A673 (cell line): ENCODE measurements at regions not wholly inside any gene's neighbourhood (a gene's known extent, or its start where the extent isn't known, plus 50 kb on each side); places are given as distances from the start of the nearest gene placed in this dataset.

Experiments
- BruUV-seq: library from RNA; stranded (reverse); fragments of 400-500 nt; replicated peaks from 2 replicates; lab custom pipeline; 2021; lab: Mats Ljungman, UMichigan
- CTCF ChIA-PET: fragments of 300-600 bp; sonication (Branson Sonifier 250); formaldehyde crosslinking; loops from one replicate; lab custom pipeline; 2022; ENCODE audit warnings: antibody characterized with exemption; lab: Charles Lee
- POLR2A ChIA-PET: fragments of 300-600 bp; sonication (Branson Sonifier 250); formaldehyde crosslinking; loops from one replicate; lab custom pipeline; 2022; ENCODE audit warnings: antibody characterized with exemption; ENCODE audit not compliant: low non-redundant PET; lab: Charles Lee
- DNase-seq: peaks from one replicate; pipeline ENCODE4 v3.0.0-alpha.2; 2015; ENCODE audit warnings: low spot score
- H3K27ac ChIP-seq: fragments of 200-600 bp; sonication (generic); 2 replicates; pipeline ENCODE4 v1.5.1; 2016; ENCODE audit warnings: mixed run types, low read depth, mild to moderate bottlenecking, mixed read lengths, antibody characterized with exemption, low read length; ENCODE audit not compliant: poor library complexity, severe bottlenecking
- H3K27me3 ChIP-seq: fragments of 200-600 bp; sonication (generic); replicated peaks from 2 replicates; pipeline ENCODE4 v1.6.1; 2017; ENCODE audit warnings: mixed run types, low read depth, mild to moderate bottlenecking, mixed read lengths, antibody characterized with exemption, low read length; ENCODE audit not compliant: insufficient read depth, poor library complexity
- H3K36me3 ChIP-seq: fragments of 200-600 bp; sonication (generic); 2 replicates; pipeline ENCODE4 v1.6.1; 2016; ENCODE audit warnings: mixed run types, mild to moderate bottlenecking, mixed read lengths, antibody characterized with exemption, low read length; ENCODE audit not compliant: insufficient read depth, poor library complexity, severe bottlenecking
- H3K4me1 ChIP-seq: fragments of 200-600 bp; sonication (generic); 2 replicates; pipeline ENCODE4 v1.6.1; 2017; ENCODE audit warnings: mixed run types, mild to moderate bottlenecking, mixed read lengths, antibody characterized with exemption, low read length; ENCODE audit not compliant: insufficient read depth, poor library complexity, severe bottlenecking
- H3K4me3 ChIP-seq: fragments of 200-600 bp; sonication (generic); 2 replicates; pipeline ENCODE4 v1.5.1; 2016; ENCODE audit warnings: low read depth, mixed run types, mild to moderate bottlenecking, mixed read lengths, low read length; ENCODE audit not compliant: poor library complexity, severe bottlenecking
- H3K9me3 ChIP-seq: fragments of 200-600 bp; sonication (generic); 2 replicates; pipeline ENCODE4 v1.6.1; 2016; ENCODE audit warnings: mixed run types, low read depth, mild to moderate bottlenecking, mixed read lengths, antibody characterized with exemption, low read length; ENCODE audit not compliant: poor library complexity, severe bottlenecking
- CTCF ChIP-seq: fragments of 300-800, 200-600 bp; sonication (generic); conservative IDR thresholded peaks from 2 replicates; pipeline ENCODE4 v1.5.1; 2017; ENCODE audit warnings: low read depth, mild to moderate bottlenecking, antibody characterized with exemption, low read length, moderate library complexity, mixed read lengths
- EZH2 ChIP-seq: fragments of 200-600 bp; sonication (generic); IDR thresholded peaks from 2 replicates; pipeline ENCODE4 v1.6.1; 2017; ENCODE audit warnings: borderline replicate concordance, low read depth, mild to moderate bottlenecking, mixed read lengths, antibody characterized with exemption, low read length; ENCODE audit not compliant: poor library complexity, severe bottlenecking
- intact Hi-C: fragments of 100-400 bp; cut with micrococcal nuclease; formaldehyde crosslinking; loops from one replicate; pipeline ENCODE4 v1.10.0; 2022; ENCODE audit not compliant: unreplicated experiment

- no peaks in the 10 kb centered on the region for H3K9me3 ChIP-seq
- no peak for TF ChIP-seq CTCF
- no peak for TF ChIP-seq EZH2
- CTCF ChIA-PET = no interaction called here
- H3K36me3 ChIP-seq = no peaks in the 10 kb centered on the region
- no TSS peak for BruUV-seq
- no peaks in the 10 kb centered on the region for H3K27me3 ChIP-seq
- POLR2A ChIA-PET = no interaction called here
- no peaks in the 10 kb centered on the region for H3K4me1 ChIP-seq
- intact Hi-C loops = no loop called here
- H3K4me3 ChIP-seq = no peak overlapping the region
- H3K27ac ChIP-seq = no peak overlapping the region
- no peak for DNase-seq
These were observed 675.8 kb downstream of the MATN1 start for GRCh38 chr1:30047576-30047975.

GRCh38 chr1:30046751-30047150 lies 676.6 kb downstream of the MATN1 start:
- TF ChIP-seq CTCF = no peak
- TF ChIP-seq EZH2 = no peak
- ChIA-PET POLR2A (no interaction called here), CTCF (no interaction called here)
- Histone ChIP-seq H3K9me3 (no peaks in the 10 kb centered on the region), H3K4me3 (no peak overlapping the region), H3K27ac (no peak overlapping the region), H3K27me3 (no peaks in the 10 kb centered on the region), H3K4me1 (no peaks in the 10 kb centered on the region), H3K36me3 (no peaks in the 10 kb centered on the region)
- intact Hi-C loops = no loop called here
- no TSS peak for BruUV-seq
- no peak for DNase-seq

GRCh38 chr1:30045304-30046090 lies 677.9 kb downstream of the MATN1 start:
- intact Hi-C loops = no loop called here
- CTCF ChIA-PET = no interaction called here
- POLR2A ChIA-PET = no interaction called here
- H3K36me3 ChIP-seq = no peaks in the 10 kb centered on the region
- BruUV-seq = no TSS peak
- H3K4me3 ChIP-seq = no peak overlapping the region
- H3K9me3 ChIP-seq = no peaks in the 10 kb centered on the region
- no peaks in the 10 kb centered on the region for H3K4me1 ChIP-seq
- no peak for DNase-seq
- TF ChIP-seq CTCF = no peak
- TF ChIP-seq EZH2 = no peak
- no peaks in the 10 kb centered on the region for H3K27me3 ChIP-seq
- no peak overlapping the region for H3K27ac ChIP-seq
